ENCODE measurements at regions not wholly inside any gene's neighbourhood (a gene's known extent, or its start where the extent isn't known, plus 50 kb on each side); places are given as distances from the start of the nearest gene placed in this dataset.

GRCh38 chr5:56360816-56361215 is 127.7 kb upstream of the ANKRD55 start:
- DNase-seq = no peak

GRCh38 chr5:56359809-56360685 is 126.9 kb upstream of the ANKRD55 start:
- DNase-seq = no peak

- no peak for DNase-seq
Observed at GRCh38 chr5:56358703-56359681, 125.9 kb upstream of the ANKRD55 start.

GRCh38 chr5:56358046-56358445 is 124.9 kb upstream of the ANKRD55 start:
- DNase-seq = no peak

- no peak for DNase-seq
Observed at GRCh38 chr5:56357426-56357825, 124.3 kb upstream of the ANKRD55 start.

- DNase-seq = no peak
Observed at GRCh38 chr5:56356836-56357160, 123.7 kb upstream of the ANKRD55 start.

- no peak for DNase-seq
Observed at GRCh38 chr5:56356121-56356835, 123.1 kb upstream of the ANKRD55 start.

- DNase-seq = no peak
Observed at GRCh38 chr5:56354836-56355235, 121.7 kb upstream of the ANKRD55 start.

- DNase-seq = no peak
Observed at GRCh38 chr5:56352808-56353590, 119.9 kb upstream of the ANKRD55 start.

GRCh38 chr5:56350597-56351170 is 117.6 kb upstream of the ANKRD55 start:
- no peak for DNase-seq

GRCh38 chr5:56350011-56350596 is 117.0 kb upstream of the ANKRD55 start:
- DNase-seq = no peak

GRCh38 chr5:56349461-56349860 is 116.3 kb upstream of the ANKRD55 start:
- DNase-seq = no peak

- DNase-seq = no peak
Observed at GRCh38 chr5:56346741-56347535, 113.8 kb upstream of the ANKRD55 start.

GRCh38 chr5:56346044-56346710 is 113.0 kb upstream of the ANKRD55 start:
- no peak for DNase-seq

- no peak for DNase-seq
Observed at GRCh38 chr5:56345352-56345751, 112.2 kb upstream of the ANKRD55 start.

- no peak for DNase-seq
Observed at GRCh38 chr5:56344594-56344993, 111.5 kb upstream of the ANKRD55 start.

GRCh38 chr5:56343988-56344387 is 110.9 kb upstream of the ANKRD55 start:
- no peak for DNase-seq

GRCh38 chr5:56342616-56343015 is 109.5 kb upstream of the ANKRD55 start:
- DNase-seq = no peak

GRCh38 chr5:56340196-56340980 is 107.3 kb upstream of the ANKRD55 start:
- DNase-seq = no peak

All from CD4-positive, alpha-beta T cell treated with Interleukin-6 for 4 hours (primary cell).